ENCODE measurements at regions not wholly inside any gene's neighbourhood (a gene's known extent, or its start where the extent isn't known, plus 50 kb on each side); places are given as distances from the start of the nearest gene placed in this dataset.

GRCh38 chrX:39452401-39452800, 645.4 kb downstream of the BCOR start:
- Histone ChIP-seq H3K27ac (no peak overlapping the region), H3K27me3 (peaks cover 0 to 81% of the 10 kb centered on the region in 2 donors), H3K4me1 (no peaks in the 10 kb centered on the region), H3K9me3 (peaks cover 0 to 9% of the 10 kb centered on the region in 2 donors), H3K36me3 (no peaks in the 10 kb centered on the region), H3K4me3 (no peak overlapping the region)
- no peak for DNase-seq (ENCODE audit: low spot score in 2 of 2)
- intact Hi-C loops (cut with DNase I; ENCODE audit: low total_unique reads): no loop called here
- TF ChIP-seq POLR2AphosphoS5 (IDR thresholded peaks at IDR 0.05) (no peak), POLR2A (IDR thresholded peaks at IDR 0.05) (no peak), CTCF (IDR thresholded peaks at IDR 0.05) (no peak)

DNA sequence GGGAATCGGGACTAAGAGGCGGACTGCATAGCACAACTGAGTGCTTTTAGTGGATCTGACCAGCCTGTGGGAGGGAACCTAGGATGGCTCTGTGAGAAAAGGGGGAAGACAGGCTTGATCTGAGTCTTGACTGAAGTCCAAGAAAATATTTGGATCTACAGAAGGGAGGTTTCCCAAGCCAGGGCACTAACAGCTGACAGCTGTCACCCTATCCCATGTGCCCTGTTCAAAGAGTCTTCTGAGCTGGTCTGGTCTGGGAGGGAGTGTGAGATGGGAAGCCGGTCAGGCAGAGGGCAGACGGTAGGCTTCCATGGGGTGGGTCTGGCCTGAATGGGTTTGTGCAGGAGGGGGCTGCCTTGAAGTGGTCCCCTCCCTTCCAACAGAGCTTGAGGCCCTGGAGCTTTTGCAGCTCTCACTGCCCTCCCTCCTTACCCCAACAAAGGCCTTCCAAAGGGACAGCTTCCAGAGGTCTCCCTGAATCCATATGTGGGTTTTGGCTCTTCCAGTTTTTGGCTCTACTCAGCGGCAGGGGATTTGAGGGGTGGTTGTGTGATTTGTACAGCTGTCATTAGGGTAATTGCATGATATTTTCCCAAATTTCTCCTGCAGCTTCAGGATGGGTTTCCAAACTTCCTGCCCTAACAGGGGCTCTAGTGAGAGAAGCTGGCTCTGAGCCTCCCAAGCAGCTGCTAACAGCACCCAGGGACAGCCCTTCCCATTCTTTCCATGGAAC, 643.7 kb downstream of the BCOR start:
- intact Hi-C loops (cut with DNase I; ENCODE audit: low total_unique reads): no loop called here
- no peak overlapping the region for H3K27ac ChIP-seq

GRCh38 chrX:39456894-39457604, 640.7 kb downstream of the BCOR start:
- intact Hi-C loops (cut with DNase I; ENCODE audit: low total_unique reads): no loop called here
- no peak for DNase-seq (ENCODE audit: low spot score in 2 of 2)
- Histone ChIP-seq H3K27me3 (peaks cover 0 to 71% of the 10 kb centered on the region in 2 donors), H3K4me1 (no peaks in the 10 kb centered on the region), H3K4me3 (no peak overlapping the region), H3K27ac (no peak overlapping the region), H3K36me3 (no peaks in the 10 kb centered on the region), H3K9me3 (peaks cover 0 to 11% of the 10 kb centered on the region in 2 donors)
- TF ChIP-seq CTCF (IDR thresholded peaks at IDR 0.05): no peak
- no peak for TF ChIP-seq POLR2AphosphoS5 (IDR thresholded peaks at IDR 0.05)
- no peak for TF ChIP-seq POLR2A (IDR thresholded peaks at IDR 0.05)

More for the DNA sequence above, 643.7 kb downstream of the BCOR start:
- no peaks in the 10 kb centered on the region for H3K36me3 ChIP-seq
- H3K4me3 ChIP-seq: no peak overlapping the region
- DNase-seq (ENCODE audit: low spot score in 2 of 2): no peak
- H3K27me3 ChIP-seq: peaks cover 0 to 77% of the 10 kb centered on the region in 2 donors
- peaks cover 0 to 11% of the 10 kb centered on the region in 2 donors for H3K9me3 ChIP-seq
- no peaks in the 10 kb centered on the region for H3K4me1 ChIP-seq
- TF ChIP-seq CTCF (IDR thresholded peaks at IDR 0.05): no peak
- TF ChIP-seq POLR2AphosphoS5 (IDR thresholded peaks at IDR 0.05): no peak
- TF ChIP-seq POLR2A (IDR thresholded peaks at IDR 0.05): no peak

- peaks cover 0 to 11% of the 10 kb centered on the region in 2 donors for H3K9me3 ChIP-seq
- H3K27ac ChIP-seq: no peak overlapping the region
- TF ChIP-seq POLR2AphosphoS5 (IDR thresholded peaks at IDR 0.05): no peak
- no peak for TF ChIP-seq POLR2A (IDR thresholded peaks at IDR 0.05)
- no peak for TF ChIP-seq CTCF (IDR thresholded peaks at IDR 0.05)
- H3K27me3 ChIP-seq: peaks cover 0 to 65% of the 10 kb centered on the region in 2 donors
- intact Hi-C loops (cut with DNase I; ENCODE audit: low total_unique reads): no loop called here
- no peak for DNase-seq (ENCODE audit: low spot score in 2 of 2)
- no peak overlapping the region for H3K4me3 ChIP-seq
- H3K36me3 ChIP-seq: no peaks in the 10 kb centered on the region
- H3K4me1 ChIP-seq: no peaks in the 10 kb centered on the region
Observed at GRCh38 chrX:39458779-39459178, 639.0 kb downstream of the BCOR start.

DNA sequence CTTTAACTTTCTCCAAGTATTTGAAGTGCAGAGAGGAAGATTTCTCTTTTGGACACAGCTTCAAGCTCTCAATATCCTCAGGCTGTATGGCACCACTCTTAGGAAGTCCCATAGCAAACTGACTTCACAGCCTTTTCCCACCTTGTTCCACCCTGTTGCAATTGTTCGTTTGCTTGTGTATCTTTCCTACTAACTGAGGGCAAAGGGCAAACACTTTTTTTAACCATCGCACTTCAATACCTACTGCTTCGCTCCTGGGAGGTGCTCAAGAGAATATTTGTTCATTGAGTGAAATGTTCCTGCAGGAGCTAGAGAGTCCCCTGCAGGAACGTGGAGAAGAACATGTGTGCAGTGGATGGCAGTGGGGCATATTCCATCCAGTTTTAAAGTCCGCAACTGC, 638.6 kb downstream of the BCOR start:
- intact Hi-C loops (cut with DNase I; ENCODE audit: low total_unique reads): no loop called here
- no peaks in the 10 kb centered on the region for H3K4me1 ChIP-seq
- no peak for DNase-seq (ENCODE audit: low spot score in 2 of 2)
- H3K27me3 ChIP-seq: peaks cover 0 to 65% of the 10 kb centered on the region in 2 donors
- TF ChIP-seq CTCF (IDR thresholded peaks at IDR 0.05) (no peak), POLR2AphosphoS5 (IDR thresholded peaks at IDR 0.05) (no peak), POLR2A (IDR thresholded peaks at IDR 0.05) (no peak)
- peaks cover 0 to 11% of the 10 kb centered on the region in 2 donors for H3K9me3 ChIP-seq
- H3K27ac ChIP-seq: no peak overlapping the region
- no peaks in the 10 kb centered on the region for H3K36me3 ChIP-seq
- no peak overlapping the region for H3K4me3 ChIP-seq
